ENCODE measurements at regions not wholly inside any gene's neighbourhood (a gene's known extent, or its start where the extent isn't known, plus 50 kb on each side); places are given as distances from the start of the nearest gene placed in this dataset.
A peak's percentile ranks its signal among the peaks of the same experiment; 100 is the strongest.

DNA sequence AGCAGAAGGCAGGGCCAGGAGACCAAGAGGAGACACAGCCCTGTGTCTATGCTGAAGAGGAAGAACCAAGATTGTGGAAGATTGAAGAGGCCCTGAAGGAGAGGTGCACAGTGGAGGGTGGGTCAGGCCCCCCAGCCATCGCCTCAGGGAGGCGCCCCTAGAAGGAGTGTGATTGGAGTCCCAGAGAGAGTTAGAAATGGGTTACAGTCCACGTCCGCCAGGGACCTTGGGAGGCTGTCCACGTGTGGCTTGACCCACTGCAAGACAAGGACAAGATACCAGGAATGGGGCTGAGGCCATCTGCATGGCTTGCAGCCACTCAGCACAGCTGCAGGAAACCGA lies 375.1 kb downstream of the NPHP4 start:
- 96% methylated on average over 5 of the region's 6 CpGs for WGBS (ENCODE audit: insufficient coverage)
- Histone ChIP-seq H3K27me3 (replicated peaks in 2 of 5; ENCODE audit: control insufficient read depth in 4 of 5, insufficient read depth in 5 of 5, low read length in 4 of 5) (peaks cover 0 to 47% (median 6%) of the 10 kb centered on the region in 5 experiments), H3K4me3 (ENCODE audit: control insufficient read depth in 1 of 7, extremely low read depth in 1 of 7, insufficient read depth in 4 of 7, low read depth in 2 of 7, low read length in 6 of 7) (no peak overlapping the region), H3K4me1 (ENCODE audit: control extremely low read depth in 1 of 4, control insufficient read depth in 4 of 4, insufficient read depth in 4 of 4, low read length in 3 of 4) (peaks cover 0 to 2% (median 0%) of the 10 kb centered on the region in 4 experiments), H3K27ac (ENCODE audit: insufficient read depth in 1 of 2, low read depth in 1 of 2, low read length in 2 of 2, poor library complexity in 1 of 2, severe bottlenecking in 2 of 2) (no peak overlapping the region), H3K9me3 (ENCODE audit: control extremely low read depth in 1 of 5, control insufficient read depth in 4 of 5, insufficient read depth in 2 of 5, low read depth in 1 of 5, low read length in 4 of 5) (peaks cover 0 to 3% (median 0%) of the 10 kb centered on the region in 5 experiments), H3K36me3 (ENCODE audit: control insufficient read depth in 4 of 4, insufficient read depth in 4 of 4, low read length in 3 of 4) (no peaks in the 10 kb centered on the region)
- POLR2A ChIA-PET: no interaction called here
- CTCF ChIA-PET: interaction anchor here (1.1 to 1.3 kb wide), 2 partner anchors 19 to 108 kb away, joined by 3 to 4 read pairs; no protein-coding TSS in a partner anchor
- DNase-seq: no peak

DNA sequence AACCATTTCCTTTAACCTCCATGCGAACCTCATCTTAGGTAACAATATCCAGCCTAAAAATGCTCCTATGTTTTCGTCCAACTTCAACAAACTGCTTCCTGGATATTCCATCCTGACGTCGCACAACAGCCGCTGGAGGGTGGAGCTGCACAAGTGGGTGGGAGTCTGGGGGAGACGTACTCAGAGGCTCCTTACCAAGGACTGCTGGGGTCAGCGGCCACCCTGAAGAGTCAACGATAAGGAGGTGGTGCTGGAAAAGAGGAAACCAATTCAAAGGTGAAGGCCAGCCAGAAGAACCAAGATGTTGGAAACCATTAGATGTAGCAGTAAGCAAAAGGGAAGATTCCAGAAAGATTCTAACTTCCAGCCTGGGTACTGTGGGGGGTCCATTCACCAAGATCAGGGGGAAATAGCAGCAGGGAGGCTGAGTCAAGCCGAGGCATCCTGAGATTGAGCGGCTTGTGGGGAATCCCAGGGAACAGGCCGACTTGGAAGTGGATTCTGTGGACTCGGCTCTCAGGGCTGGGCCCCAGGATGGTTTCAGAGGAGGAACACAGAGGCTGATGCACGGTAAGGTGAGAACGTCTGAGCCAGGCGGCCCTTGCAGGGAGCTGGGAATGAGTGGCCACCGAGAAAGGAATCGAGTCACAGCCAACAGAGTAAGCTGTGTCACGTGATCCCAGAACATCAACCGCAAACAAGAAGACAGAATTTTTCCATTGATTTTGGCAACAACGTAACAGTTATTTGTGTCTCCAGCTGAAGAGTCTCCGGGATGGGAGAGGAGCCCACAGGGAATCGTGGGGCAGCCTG lies 375.7 kb downstream of the NPHP4 start:
- Histone ChIP-seq H3K9me3 (ENCODE audit: control extremely low read depth in 1 of 5, control insufficient read depth in 4 of 5, insufficient read depth in 2 of 5, low read depth in 1 of 5, low read length in 4 of 5) (peaks cover 0 to 3% (median 0%) of the 10 kb centered on the region in 5 experiments), H3K27me3 (replicated peaks in 2 of 5; ENCODE audit: control insufficient read depth in 4 of 5, insufficient read depth in 5 of 5, low read length in 4 of 5) (peaks cover 0 to 53% (median 7%) of the 10 kb centered on the region in 5 experiments), H3K4me3 (ENCODE audit: control insufficient read depth in 1 of 7, extremely low read depth in 1 of 7, insufficient read depth in 4 of 7, low read depth in 2 of 7, low read length in 6 of 7) (no peak overlapping the region), H3K4me1 (ENCODE audit: control extremely low read depth in 1 of 4, control insufficient read depth in 4 of 4, insufficient read depth in 4 of 4, low read length in 3 of 4) (peaks cover 0 to 2% (median 0%) of the 10 kb centered on the region in 4 experiments), H3K36me3 (ENCODE audit: control insufficient read depth in 4 of 4, insufficient read depth in 4 of 4, low read length in 3 of 4) (no peaks in the 10 kb centered on the region), H3K27ac (ENCODE audit: insufficient read depth in 1 of 2, low read depth in 1 of 2, low read length in 2 of 2, poor library complexity in 1 of 2, severe bottlenecking in 2 of 2) (no peak overlapping the region)
- ChIA-PET CTCF (interaction anchor here (1.1 to 1.3 kb wide), 2 partner anchors 19 to 107 kb away, joined by 3 to 4 read pairs; no protein-coding TSS in a partner anchor), POLR2A (no interaction called here)
- DNase-seq: no peak
- 91% methylated on average over 20 of the region's 22 CpGs for WGBS (ENCODE audit: insufficient coverage)

GRCh38 chr1:5615076-5615475 lies 377.1 kb downstream of the NPHP4 start:
- Histone ChIP-seq H3K9me3 (ENCODE audit: control extremely low read depth in 1 of 5, control insufficient read depth in 4 of 5, insufficient read depth in 2 of 5, low read depth in 1 of 5, low read length in 4 of 5) (peaks cover 0 to 4% (median 0%) of the 10 kb centered on the region in 5 experiments), H3K36me3 (ENCODE audit: control insufficient read depth in 4 of 4, insufficient read depth in 4 of 4, low read length in 3 of 4) (no peaks in the 10 kb centered on the region), H3K4me1 (ENCODE audit: control extremely low read depth in 1 of 4, control insufficient read depth in 4 of 4, insufficient read depth in 4 of 4, low read length in 3 of 4) (peaks cover 0 to 2% (median 0%) of the 10 kb centered on the region in 4 experiments), H3K27ac (ENCODE audit: insufficient read depth in 1 of 2, low read depth in 1 of 2, low read length in 2 of 2, poor library complexity in 1 of 2, severe bottlenecking in 2 of 2) (no peak overlapping the region), H3K27me3 (replicated peaks in 2 of 5; ENCODE audit: control insufficient read depth in 4 of 5, insufficient read depth in 5 of 5, low read length in 4 of 5) (peaks cover 0 to 45% (median 8%) of the 10 kb centered on the region in 5 experiments), H3K4me3 (ENCODE audit: control insufficient read depth in 1 of 7, extremely low read depth in 1 of 7, insufficient read depth in 4 of 7, low read depth in 2 of 7, low read length in 6 of 7) (no peak overlapping the region)
- 88% methylated on average over 5 of the region's 5 CpGs for WGBS (ENCODE audit: insufficient coverage)
- ChIA-PET POLR2A (no interaction called here), CTCF (interaction anchor here (0.9 kb wide), 1 partner anchor 104 kb away, joined by 4 read pairs; no protein-coding TSS in a partner anchor)
- no peak for DNase-seq

GRCh38 chr1:5613900-5614299 lies 378.3 kb downstream of the NPHP4 start:
- H3K27ac ChIP-seq (ENCODE audit: insufficient read depth in 1 of 2, low read depth in 1 of 2, low read length in 2 of 2, poor library complexity in 1 of 2, severe bottlenecking in 2 of 2): no peak overlapping the region
- POLR2A ChIA-PET: no interaction called here
- 83% methylated on average over 1 of the region's 4 CpGs for WGBS (ENCODE audit: insufficient coverage)

GRCh38 chr1:5611851-5612250 lies 380.4 kb downstream of the NPHP4 start:
- 97% methylated on average over 3 of the region's 3 CpGs for WGBS (ENCODE audit: insufficient coverage)
- H3K27me3 ChIP-seq (replicated peaks in 2 of 5; ENCODE audit: control insufficient read depth in 4 of 5, insufficient read depth in 5 of 5, low read length in 4 of 5): peaks cover 0 to 31% (median 8%) of the 10 kb centered on the region in 5 experiments
- H3K27ac ChIP-seq (ENCODE audit: insufficient read depth in 1 of 2, low read depth in 1 of 2, low read length in 2 of 2, poor library complexity in 1 of 2, severe bottlenecking in 2 of 2): no peak overlapping the region
- peaks cover 0 to 6% (median 3%) of the 10 kb centered on the region in 5 experiments for H3K9me3 ChIP-seq (ENCODE audit: control extremely low read depth in 1 of 5, control insufficient read depth in 4 of 5, insufficient read depth in 2 of 5, low read depth in 1 of 5, low read length in 4 of 5)
- H3K4me1 ChIP-seq (ENCODE audit: control extremely low read depth in 1 of 4, control insufficient read depth in 4 of 4, insufficient read depth in 4 of 4, low read length in 3 of 4): no peaks in the 10 kb centered on the region
- DNase-seq: no peak
- no peak overlapping the region for H3K4me3 ChIP-seq (ENCODE audit: control insufficient read depth in 1 of 7, extremely low read depth in 1 of 7, insufficient read depth in 4 of 7, low read depth in 2 of 7, low read length in 6 of 7)
- no peaks in the 10 kb centered on the region for H3K36me3 ChIP-seq (ENCODE audit: control insufficient read depth in 4 of 4, insufficient read depth in 4 of 4, low read length in 3 of 4)
- ChIA-PET POLR2A (no interaction called here), CTCF (interaction anchor here (1.2 to 1.3 kb wide), 2 partner anchors 10 to 101 kb away, joined by 3 to 4 read pairs; no protein-coding TSS in a partner anchor)

More at GRCh38 chr1:5613900-5614299, 378.3 kb downstream of the NPHP4 start:
- Histone ChIP-seq H3K27me3 (replicated peaks in 2 of 5; ENCODE audit: control insufficient read depth in 4 of 5, insufficient read depth in 5 of 5, low read length in 4 of 5) (peaks cover 0 to 44% (median 8%) of the 10 kb centered on the region in 5 experiments), H3K4me3 (ENCODE audit: control insufficient read depth in 1 of 7, extremely low read depth in 1 of 7, insufficient read depth in 4 of 7, low read depth in 2 of 7, low read length in 6 of 7) (no peak overlapping the region), H3K4me1 (ENCODE audit: control extremely low read depth in 1 of 4, control insufficient read depth in 4 of 4, insufficient read depth in 4 of 4, low read length in 3 of 4) (peaks cover 0 to 2% (median 0%) of the 10 kb centered on the region in 4 experiments), H3K9me3 (ENCODE audit: control extremely low read depth in 1 of 5, control insufficient read depth in 4 of 5, insufficient read depth in 2 of 5, low read depth in 1 of 5, low read length in 4 of 5) (peaks cover 0 to 6% (median 2%) of the 10 kb centered on the region in 5 experiments), H3K36me3 (ENCODE audit: control insufficient read depth in 4 of 4, insufficient read depth in 4 of 4, low read length in 3 of 4) (no peaks in the 10 kb centered on the region)
- DNase-seq: peak in 1 of 3 donors; percentile 2
- CTCF ChIA-PET: no interaction called here

GRCh38 chr1:5611431-5611830 lies 380.8 kb downstream of the NPHP4 start:
- no peak overlapping the region for H3K27ac ChIP-seq (ENCODE audit: insufficient read depth in 1 of 2, low read depth in 1 of 2, low read length in 2 of 2, poor library complexity in 1 of 2, severe bottlenecking in 2 of 2)
- no peak for DNase-seq
- H3K27me3 ChIP-seq (replicated peaks in 2 of 5; ENCODE audit: control insufficient read depth in 4 of 5, insufficient read depth in 5 of 5, low read length in 4 of 5): peaks cover 0 to 29% (median 6%) of the 10 kb centered on the region in 5 experiments
- no peaks in the 10 kb centered on the region for H3K4me1 ChIP-seq (ENCODE audit: control extremely low read depth in 1 of 4, control insufficient read depth in 4 of 4, insufficient read depth in 4 of 4, low read length in 3 of 4)
- WGBS (ENCODE audit: insufficient coverage): 90% methylated on average over 2 of the region's 2 CpGs
- ChIA-PET POLR2A (no interaction called here), CTCF (interaction anchor here (1.2 to 1.3 kb wide), 2 partner anchors 10 to 101 kb away, joined by 3 to 4 read pairs; no protein-coding TSS in a partner anchor)
- H3K36me3 ChIP-seq (ENCODE audit: control insufficient read depth in 4 of 4, insufficient read depth in 4 of 4, low read length in 3 of 4): no peaks in the 10 kb centered on the region
- peaks cover 0 to 6% (median 3%) of the 10 kb centered on the region in 5 experiments for H3K9me3 ChIP-seq (ENCODE audit: control extremely low read depth in 1 of 5, control insufficient read depth in 4 of 5, insufficient read depth in 2 of 5, low read depth in 1 of 5, low read length in 4 of 5)
- H3K4me3 ChIP-seq (ENCODE audit: control insufficient read depth in 1 of 7, extremely low read depth in 1 of 7, insufficient read depth in 4 of 7, low read depth in 2 of 7, low read length in 6 of 7): no peak overlapping the region

DNA sequence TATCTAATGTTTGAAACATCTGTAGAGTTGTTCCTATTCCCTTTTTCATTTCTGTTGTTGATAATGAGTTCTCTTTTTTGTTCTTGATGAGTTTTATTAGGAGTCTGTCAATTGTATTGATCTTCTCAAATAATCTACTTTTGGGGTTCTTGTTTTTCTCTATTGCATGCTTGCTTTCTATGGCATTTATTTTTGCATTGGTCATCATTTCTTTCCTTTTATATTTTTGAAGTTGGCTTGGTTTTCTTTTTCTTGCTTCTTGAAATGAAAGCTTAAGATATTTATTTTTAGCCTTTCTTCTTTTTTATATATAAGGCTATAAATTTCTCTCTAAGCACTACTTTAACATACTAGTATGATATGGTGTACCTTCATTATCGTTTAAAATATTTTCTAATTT lies 381.8 kb downstream of the NPHP4 start:
- CTCF ChIA-PET: interaction anchor here (1.2 kb wide), 1 partner anchor 11 kb away, joined by 4 read pairs; no protein-coding TSS in a partner anchor
- H3K27ac ChIP-seq (ENCODE audit: insufficient read depth in 1 of 2, low read depth in 1 of 2, low read length in 2 of 2, poor library complexity in 1 of 2, severe bottlenecking in 2 of 2): no peak overlapping the region
- H3K9me3 ChIP-seq (ENCODE audit: control extremely low read depth in 1 of 5, control insufficient read depth in 4 of 5, insufficient read depth in 2 of 5, low read depth in 1 of 5, low read length in 4 of 5): peaks cover 0 to 6% (median 3%) of the 10 kb centered on the region in 5 experiments
- POLR2A ChIA-PET: no interaction called here
- no peak overlapping the region for H3K4me3 ChIP-seq (ENCODE audit: control insufficient read depth in 1 of 7, extremely low read depth in 1 of 7, insufficient read depth in 4 of 7, low read depth in 2 of 7, low read length in 6 of 7)
- WGBS (ENCODE audit: insufficient coverage): no CpG with 5 or more reads among the region's 1 CpG
- no peak for DNase-seq
- H3K27me3 ChIP-seq (replicated peaks in 2 of 5; ENCODE audit: control insufficient read depth in 4 of 5, insufficient read depth in 5 of 5, low read length in 4 of 5): peaks cover 0 to 26% (median 8%) of the 10 kb centered on the region in 5 experiments
- H3K36me3 ChIP-seq (ENCODE audit: control insufficient read depth in 4 of 4, insufficient read depth in 4 of 4, low read length in 3 of 4): no peaks in the 10 kb centered on the region
- no peaks in the 10 kb centered on the region for H3K4me1 ChIP-seq (ENCODE audit: control extremely low read depth in 1 of 4, control insufficient read depth in 4 of 4, insufficient read depth in 4 of 4, low read length in 3 of 4)
